Panc1 (cell line): ENCODE measurements at regions not wholly inside any gene's neighbourhood (a gene's known extent, or its start where the extent isn't known, plus 50 kb on each side); places are given as distances from the start of the nearest gene placed in this dataset.

ENCODE experiments used
- ATAC-seq: fragments of 200-7000 bp; cut with Tn5 transposase; 2 replicates; pipeline ENCODE4 v1.9.1; 2020; ENCODE audit warnings: mild to moderate bottlenecking, moderate library complexity
- BruUV-seq: library from RNA; stranded (reverse); fragments of 400-500 nt; replicated peaks from 2 replicates; lab custom pipeline; 2021; lab: Mats Ljungman, UMichigan
- CTCF ChIA-PET: fragments of 300-600 bp; sonication (Branson Sonifier 250); formaldehyde crosslinking; loops from one replicate; lab custom pipeline; 2022; ENCODE audit warnings: antibody characterized with exemption; lab: Charles Lee
- POLR2A ChIA-PET: fragments of 300-600 bp; sonication (Branson Sonifier 250); formaldehyde crosslinking; loops from one replicate; lab custom pipeline; 2022; ENCODE audit warnings: antibody characterized with exemption; lab: Charles Lee
- DNase-seq: peaks from one replicate; pipeline ENCODE4 v3.0.0-alpha.2; 2010; ENCODE audit warnings: low read depth, low spot score
- H3K27ac ChIP-seq: 2 replicates; pipeline ENCODE4 v1.5.1; 2011; ENCODE audit warnings: mild to moderate bottlenecking, low read length, inconsistent platforms
- H3K27me3 ChIP-seq: fragments of 200-500 bp; sonication (Bioruptor generic); 2 replicates; pipeline ENCODE4 v1.6.0; 2014; ENCODE audit warnings: low read length, inconsistent platforms; ENCODE audit not compliant: control insufficient read depth, insufficient read depth
- H3K36me3 ChIP-seq: fragments of 200-500 bp; sonication (Bioruptor generic); 2 replicates; pipeline ENCODE4 v1.5.1; 2014; ENCODE audit warnings: inconsistent platforms, mild to moderate bottlenecking, low read length, moderate library complexity; ENCODE audit not compliant: control insufficient read depth, insufficient read depth
- H3K4me1 ChIP-seq: 2 replicates; pipeline ENCODE4 v1.5.1; 2011; ENCODE audit warnings: inconsistent platforms, mild to moderate bottlenecking, low read length, moderate library complexity; ENCODE audit not compliant: control insufficient read depth, insufficient read depth
- H3K4me3 ChIP-seq, 2 experiments: 2 replicates each; pipeline ENCODE4 v1.5.1; 2011 to 2012; ENCODE audit warnings: low read depth in 2 of 2, low read length in 2 of 2, mild to moderate bottlenecking in 2 of 2, inconsistent platforms in 1 of 2, moderate library complexity in 1 of 2
- H3K9me3 ChIP-seq: fragments of 200-500 bp; sonication (Bioruptor generic); 2 replicates; pipeline ENCODE4 v1.5.1; 2014; ENCODE audit warnings: low read depth, mild to moderate bottlenecking, inconsistent platforms, low read length, moderate library complexity; ENCODE audit not compliant: control insufficient read depth, insufficient read depth
- CTCF ChIP-seq: fragments of 450-650 bp; IDR thresholded peaks from 2 replicates; pipeline ENCODE4 v1.5.1; 2017; ENCODE audit warnings: mild to moderate bottlenecking
- POLR2AphosphoS5 ChIP-seq: IDR thresholded peaks from 2 replicates; pipeline ENCODE4 v1.6.1; 2012; ENCODE audit warnings: mild to moderate bottlenecking, low read depth, low read length, moderate library complexity
- REST ChIP-seq, 2 experiments: IDR thresholded peaks; 2 replicates each; pipeline ENCODE4 v1.6.1; 2011 to 2012; ENCODE audit warnings: low read depth in 2 of 2, control low read depth in 1 of 2, low read length in 1 of 2, mild to moderate bottlenecking in 1 of 2, moderate library complexity in 1 of 2; ENCODE audit not compliant: insufficient read depth in 1 of 2
- SIN3A ChIP-seq: IDR thresholded peaks from 2 replicates; pipeline ENCODE4 v1.6.1; 2012; ENCODE audit warnings: low read depth, mild to moderate bottlenecking, low read length, moderate library complexity, borderline replicate concordance; ENCODE audit not compliant: insufficient read depth
- TCF7L2 ChIP-seq: IDR thresholded peaks from 2 replicates; pipeline ENCODE4 v1.6.1; 2011; ENCODE audit warnings: mild to moderate bottlenecking, low read depth, low read length, inconsistent platforms
- in situ Hi-C: cut with HindIII; loops from 2 replicates; pipeline ENCODE4 v1.10.0; 2016; ENCODE audit warnings: low sequenced_read_pairs, low pct_unique_long_range_greater_than_20kb
- intact Hi-C: fragments of 100-400 bp; cut with micrococcal nuclease; formaldehyde crosslinking; loops from one replicate; pipeline ENCODE4 v1.10.0; 2022; ENCODE audit not compliant: unreplicated experiment

- in situ Hi-C loops, result no loop called here
- no peaks in the 10 kb centered on the region for H3K36me3 ChIP-seq
- no peaks in the 10 kb centered on the region for H3K27me3 ChIP-seq
- H3K4me1 ChIP-seq, result no peaks in the 10 kb centered on the region
- ChIA-PET POLR2A (no interaction called here), CTCF (no interaction called here)
- intact Hi-C loops, result no loop called here
- H3K4me3 ChIP-seq, result no peak overlapping the region
- H3K27ac ChIP-seq, result no peak overlapping the region
- TF ChIP-seq POLR2AphosphoS5, result no peak
- TF ChIP-seq REST (IDR thresholded peaks at IDR 0.05; ENCODE audit: insufficient read depth in 1 of 2, low read depth in 2 of 2, low read length in 1 of 2), result no peak
- TF ChIP-seq SIN3A, result no peak
- TF ChIP-seq CTCF, result no peak
- TF ChIP-seq TCF7L2, result no peak
- no peaks in the 10 kb centered on the region for H3K9me3 ChIP-seq
- DNase-seq (no peak), ATAC-seq (no peak)
- BruUV-seq, result no TSS peak
These were observed 862.6 kb upstream of the CADM2 start for GRCh38 chr3:84096188-84096587.

GRCh38 chr3:84100861-84101260 is 857.9 kb upstream of the CADM2 start:
- Histone ChIP-seq H3K4me1 (no peaks in the 10 kb centered on the region), H3K27me3 (no peaks in the 10 kb centered on the region), H3K27ac (peak overlapping the region; percentile 34), H3K4me3 (no peak overlapping the region), H3K36me3 (no peaks in the 10 kb centered on the region; the same call in 1 of the 2 replicates), H3K9me3 (peaks cover 5% of the 10 kb centered on the region; the same call in 1 of the 2 replicates)
- TF ChIP-seq REST (IDR thresholded peaks at IDR 0.05; ENCODE audit: insufficient read depth in 1 of 2, low read depth in 2 of 2, low read length in 1 of 2) (no peak), TCF7L2 (no peak), SIN3A (no peak), CTCF (no peak), POLR2AphosphoS5 (no peak)
- BruUV-seq, result no TSS peak
- DNase-seq, result no peak
- ATAC-seq, result no peak
- intact Hi-C loops (no loop called here), in situ Hi-C loops (no loop called here)
- ChIA-PET CTCF (no interaction called here), POLR2A (no interaction called here)
